SW480 (cell line): ENCODE measurements at regions not wholly inside any gene's neighbourhood (a gene's known extent, or its start where the extent isn't known, plus 50 kb on each side); places are given as distances from the start of the nearest gene placed in this dataset.

Experiments used
- DNase-seq: peaks from one replicate; pipeline ENCODE4 v3.0.0-alpha.2; 2016; ENCODE audit warnings: low spot score

- DNase-seq: no peak
Measured at GRCh38 chr2:94939349-94939748, 68.1 kb downstream of the TEKT4 start.

GRCh38 chr2:94947097-94948016 lies 76.1 kb downstream of the TEKT4 start:
- no peak for DNase-seq

GRCh38 chr2:94955702-94956101 lies 69.8 kb upstream of the MAL start:
- no peak for DNase-seq

GRCh38 chr2:94956797-94957391 lies 68.6 kb upstream of the MAL start:
- DNase-seq: peak; percentile 48

- no peak for DNase-seq
Measured at GRCh38 chr2:94958245-94958644, 67.3 kb upstream of the MAL start.

GRCh38 chr2:94960266-94960665 lies 65.2 kb upstream of the MAL start:
- no peak for DNase-seq

GRCh38 chr2:94960751-94961150 lies 64.8 kb upstream of the MAL start:
- DNase-seq: no peak

GRCh38 chr2:94964193-94964592 lies 61.3 kb upstream of the MAL start:
- DNase-seq: no peak

GRCh38 chr2:94966689-94967088 lies 58.8 kb upstream of the MAL start:
- DNase-seq: no peak

GRCh38 chr2:94970353-94970752 lies 55.2 kb upstream of the MAL start:
- DNase-seq: no peak
